ENCODE measurements at regions not wholly inside any gene's neighbourhood (a gene's known extent, or its start where the extent isn't known, plus 50 kb on each side); places are given as distances from the start of the nearest gene placed in this dataset.

DNA sequence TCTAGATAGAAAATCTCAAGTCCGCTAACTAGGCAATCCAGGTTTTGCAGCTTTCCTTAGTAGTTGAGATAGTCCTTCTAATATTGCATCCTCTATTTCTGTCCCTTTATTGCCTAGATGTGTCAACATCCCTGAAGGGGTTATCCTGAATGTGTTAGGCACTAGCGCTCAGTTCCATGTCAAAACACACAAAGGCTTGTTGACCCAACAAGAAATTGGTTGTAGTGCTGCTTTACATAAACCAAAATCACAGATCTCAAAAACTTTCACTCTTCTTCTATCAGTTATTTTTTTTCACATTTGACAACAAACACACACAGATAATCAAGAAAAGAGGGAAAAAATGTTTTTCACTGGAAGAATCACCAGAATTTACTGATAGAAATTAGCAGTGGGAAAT, 51.4 kb upstream of the SOX2 start:
- H3K4me3 ChIP-seq (replicated peaks; ENCODE audit: low read depth, low read length) = no peak overlapping the region
- DNase-seq (ENCODE audit: low read depth) = no peak
- no peak for TF ChIP-seq CTCF (IDR thresholded peaks at IDR 0.05; ENCODE audit: low read length, missing control alignments)

- no peak overlapping the region for H3K4me3 ChIP-seq (replicated peaks; ENCODE audit: low read depth, low read length)
- no peak for DNase-seq (ENCODE audit: low read depth)
- no peak for TF ChIP-seq CTCF (IDR thresholded peaks at IDR 0.05; ENCODE audit: low read length, missing control alignments)
Measured at GRCh38 chr3:181637456-181637855, 74.3 kb upstream of the SOX2 start.

GRCh38 chr3:181637056-181637455, 74.7 kb upstream of the SOX2 start:
- DNase-seq (ENCODE audit: low read depth) = no peak
- H3K4me3 ChIP-seq (replicated peaks; ENCODE audit: low read depth, low read length) = no peak overlapping the region
- no peak for TF ChIP-seq CTCF (IDR thresholded peaks at IDR 0.05; ENCODE audit: low read length, missing control alignments)

DNA sequence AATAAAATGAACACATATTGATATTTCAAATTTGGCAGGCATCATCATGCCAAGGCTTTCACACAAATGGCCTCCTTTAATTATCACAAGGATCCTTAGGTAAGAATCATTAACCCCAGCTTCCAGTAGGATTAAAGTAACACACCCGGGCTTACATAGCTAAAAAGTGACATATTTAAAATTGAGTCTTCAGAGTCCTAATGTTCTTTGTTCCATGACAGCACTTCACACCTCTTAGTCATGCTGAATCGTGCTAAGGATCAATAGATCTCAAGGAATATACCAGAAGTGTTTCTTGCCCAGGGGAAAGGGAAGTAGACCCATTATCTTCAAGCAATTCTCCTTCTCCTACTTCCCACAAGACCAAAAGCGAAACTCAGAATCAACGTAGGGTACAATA, 76.6 kb upstream of the SOX2 start:
- no peak for DNase-seq (ENCODE audit: low read depth)
- H3K4me3 ChIP-seq (replicated peaks; ENCODE audit: low read depth, low read length) = no peak overlapping the region
- no peak for TF ChIP-seq CTCF (IDR thresholded peaks at IDR 0.05; ENCODE audit: low read length, missing control alignments)

GRCh38 chr3:181633556-181633955, 78.2 kb upstream of the SOX2 start:
- TF ChIP-seq CTCF (IDR thresholded peaks at IDR 0.05; ENCODE audit: low read length, missing control alignments) = no peak
- H3K4me3 ChIP-seq (replicated peaks; ENCODE audit: low read depth, low read length) = no peak overlapping the region
- no peak for DNase-seq (ENCODE audit: low read depth)

- no peak for DNase-seq (ENCODE audit: low read depth)
- H3K4me3 ChIP-seq (replicated peaks; ENCODE audit: low read depth, low read length) = no peak overlapping the region
- TF ChIP-seq CTCF (IDR thresholded peaks at IDR 0.05; ENCODE audit: low read length, missing control alignments) = no peak
Measured at GRCh38 chr3:181631901-181632300, 79.8 kb upstream of the SOX2 start.

DNA sequence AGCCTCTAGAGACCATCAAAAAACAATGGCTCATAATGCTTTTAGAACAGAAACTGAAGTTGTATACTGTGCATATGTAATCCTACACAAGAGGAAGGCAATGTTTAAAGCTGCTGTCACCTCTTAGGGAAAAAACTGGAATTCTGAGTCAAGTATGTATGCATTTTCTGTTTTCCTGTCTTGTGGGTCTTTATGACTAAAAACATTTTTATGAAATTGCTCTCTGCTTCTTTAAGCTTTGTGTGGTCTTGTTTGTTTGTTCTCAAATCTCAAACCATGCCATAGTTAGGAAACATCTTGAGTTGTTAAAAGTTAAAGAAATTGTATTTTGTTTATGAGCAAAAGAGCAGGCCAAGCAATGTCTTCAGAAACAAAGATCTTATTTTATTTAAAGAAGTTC, 80.9 kb upstream of the SOX2 start:
- TF ChIP-seq CTCF (IDR thresholded peaks at IDR 0.05; ENCODE audit: low read length, missing control alignments) = no peak
- H3K4me3 ChIP-seq (replicated peaks; ENCODE audit: low read depth, low read length) = no peak overlapping the region
- no peak for DNase-seq (ENCODE audit: low read depth)
